Upper lobe of left lung (tissue), 6 donors: ENCODE measurements at regions not wholly inside any gene's neighbourhood (a gene's known extent, or its start where the extent isn't known, plus 50 kb on each side); places are given as distances from the start of the nearest gene placed in this dataset.

Experiments
- ATAC-seq, 2 donors: fragments of 200-7000 bp; cut with Tn5 transposase; one replicate each; pipeline ENCODE4 v1.9.1; 2022; ENCODE audit warnings: mild to moderate bottlenecking in 2 of 2, moderate library complexity in 2 of 2; ENCODE audit not compliant: low FRiP score in 2 of 2
- DNase-seq, 2 donors: peaks; one replicate each; pipeline ENCODE4 v3.0.0-alpha.2; 2019 to 2020
- H3K27ac ChIP-seq, 4 donors: fragments of 200-600 bp; sonication (generic); one replicate each; pipeline ENCODE4 v1.5.1; 2016 to 2019
- H3K27me3 ChIP-seq, 4 donors: fragments of 200-600 bp; sonication (generic); one replicate each; pipeline ENCODE4 v1.5.1; 2017 to 2019
- H3K36me3 ChIP-seq, 4 donors: fragments of 200-600 bp; sonication (generic); one replicate each; pipeline ENCODE4 v1.5.1; 2016 to 2019
- H3K4me1 ChIP-seq, 4 donors: fragments of 200-600 bp; sonication (generic); one replicate each; pipeline ENCODE4 v1.5.1; 2018 to 2019
- H3K4me3 ChIP-seq, 4 donors: fragments of 200-600 bp; sonication (generic); one replicate each; pipeline ENCODE4 v1.5.1; 2017 to 2019; ENCODE audit warnings: mild to moderate bottlenecking in 2 of 4, moderate library complexity in 1 of 4
- H3K9me3 ChIP-seq, 4 donors: fragments of 200-600 bp; sonication (generic); one replicate each; pipeline ENCODE4 v1.5.1; 2018 to 2019
- CTCF ChIP-seq, 6 experiments: fragments of 450-650 bp in 4 of 6; fragments of 200-600 bp in 2 of 6; sonication (generic) in 2 of 6; IDR thresholded peaks; one replicate each; pipeline ENCODE4 v1.5.1; 2016 to 2019; ENCODE audit warnings: antibody characterized with exemption in 6 of 6
- EP300 ChIP-seq, 4 donors: sonication (generic); formaldehyde crosslinking; IDR thresholded peaks; one replicate each; pipeline ENCODE4 v1.5.1; 2017; ENCODE audit warnings: antibody characterized with exemption in 4 of 4, control low read depth in 2 of 4
- POLR2A ChIP-seq, 4 donors: fragments of 450-650 bp; IDR thresholded peaks; one replicate each; pipeline ENCODE4 v1.5.1; 2016 to 2017; ENCODE audit warnings: antibody characterized with exemption in 4 of 4, mild to moderate bottlenecking in 2 of 4
- POLR2AphosphoS5 ChIP-seq, 2 donors: sonication (generic); formaldehyde crosslinking; IDR thresholded peaks; one replicate each; pipeline ENCODE4 v1.5.1; 2017; ENCODE audit warnings: antibody characterized with exemption in 2 of 2
- WGBS, 2 donors: methylation state at CpG; one replicate each; pipeline ENCODE4 v1.1.5; 2017 to 2018; 5-methylcytosine and 5-hydroxymethylcytosine counted together
- donor health status: DM: no; HTN: no; CAD: no; lungs with moderate emphysema.
- donor health status: DM: no; HTN: yes; CAD: no; lungs with severe emphysema.

DNA sequence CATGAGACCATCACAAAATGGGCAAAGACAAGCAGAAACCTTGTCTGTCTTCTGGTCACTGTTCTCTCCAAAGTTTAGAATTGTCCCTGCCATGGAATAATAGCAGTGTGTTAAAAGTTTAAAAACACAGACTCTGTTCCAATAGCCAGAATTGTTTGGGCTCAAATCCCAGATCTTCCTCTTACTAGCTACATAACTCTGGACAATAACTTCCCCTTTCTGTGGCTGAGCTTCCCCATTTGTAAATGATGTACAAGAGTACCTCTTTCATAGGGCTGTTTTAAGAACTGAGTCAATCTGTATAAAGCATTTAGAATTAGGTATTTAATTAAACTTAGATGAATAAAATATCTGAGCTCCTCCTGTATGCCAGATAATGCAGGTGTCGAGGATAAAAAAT lies 623.0 kb downstream of the NTRK3 start:
- Histone ChIP-seq H3K27me3 (no peaks in the 10 kb centered on the region), H3K27ac (no peak overlapping the region), H3K36me3 (no peaks in the 10 kb centered on the region), H3K4me1 (no peaks in the 10 kb centered on the region), H3K4me3 (no peak overlapping the region), H3K9me3 (peaks cover 0 to 4% (median 0%) of the 10 kb centered on the region in 4 donors)
- TF ChIP-seq POLR2AphosphoS5 (IDR thresholded peaks at IDR 0.05) (no peak), EP300 (IDR thresholded peaks at IDR 0.05) (no peak), POLR2A (IDR thresholded peaks at IDR 0.05) (no peak), CTCF (IDR thresholded peaks at IDR 0.05) (no peak)
- ATAC-seq (no peak), DNase-seq (no peak)
- WGBS, 2 donors: 73 to 87% methylated on average over 1 of the region's 1 CpG

DNA sequence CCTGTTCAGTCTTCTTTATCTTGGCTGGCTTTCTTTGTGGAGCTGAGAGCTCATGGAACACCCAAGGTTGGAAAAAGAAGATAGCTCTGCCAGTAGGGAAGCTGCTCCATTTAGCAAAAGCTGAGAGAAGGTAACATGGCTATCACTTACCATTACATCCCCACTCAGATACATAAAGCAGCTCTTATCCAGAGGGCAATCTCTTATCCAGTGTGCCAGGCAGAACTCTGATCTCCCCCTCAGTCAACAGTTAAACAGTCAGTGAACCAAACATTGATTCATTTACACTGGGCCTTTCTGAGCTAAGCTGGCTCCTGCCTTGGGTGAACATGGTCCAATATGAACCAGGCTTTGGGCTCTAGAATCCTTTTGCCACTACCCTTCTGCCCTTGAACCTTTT lies 624.2 kb downstream of the NTRK3 start:
- TF ChIP-seq CTCF (IDR thresholded peaks at IDR 0.05) (no peak), EP300 (IDR thresholded peaks at IDR 0.05) (no peak)
- Histone ChIP-seq H3K4me1 (no peaks in the 10 kb centered on the region), H3K27ac (no peak overlapping the region), H3K27me3 (no peaks in the 10 kb centered on the region), H3K9me3 (no peaks in the 10 kb centered on the region), H3K36me3 (no peaks in the 10 kb centered on the region), H3K4me3 (no peak overlapping the region)
- ATAC-seq (no peak), DNase-seq (no peak)

- Histone ChIP-seq H3K27me3 (no peaks in the 10 kb centered on the region), H3K9me3 (no peaks in the 10 kb centered on the region), H3K27ac (no peak overlapping the region), H3K4me3 (no peak overlapping the region), H3K4me1 (no peaks in the 10 kb centered on the region), H3K36me3 (no peaks in the 10 kb centered on the region)
- TF ChIP-seq CTCF (IDR thresholded peaks at IDR 0.05) (no peak), POLR2A (IDR thresholded peaks at IDR 0.05) (no peak), EP300 (IDR thresholded peaks at IDR 0.05) (no peak), POLR2AphosphoS5 (IDR thresholded peaks at IDR 0.05) (no peak)
- DNase-seq: no peak
- 31 to 57% methylated on average over 2 of the region's 2 CpGs for WGBS, 2 donors
- ATAC-seq: no peak
Observed at GRCh38 chr15:87631775-87632174, 624.8 kb downstream of the NTRK3 start.

DNA sequence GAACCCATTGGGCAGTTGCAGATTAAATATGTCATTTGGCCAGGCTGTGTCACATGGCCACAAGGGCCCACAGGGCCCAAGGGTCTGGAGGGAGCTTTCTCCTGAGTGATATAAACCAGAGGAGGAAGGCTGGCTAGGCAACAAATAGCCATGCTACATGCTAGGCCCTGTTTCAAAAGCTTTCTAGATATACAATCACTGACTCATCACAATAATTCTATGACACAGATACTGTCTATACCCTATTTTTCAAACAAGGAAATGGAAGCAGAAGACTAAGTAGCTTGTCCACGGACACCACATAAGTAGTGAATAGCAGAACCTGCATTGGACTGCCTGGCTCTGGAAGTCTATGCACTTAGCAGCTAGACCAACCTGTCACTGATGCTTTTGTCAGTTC lies 625.4 kb downstream of the NTRK3 start:
- TF ChIP-seq CTCF (IDR thresholded peaks at IDR 0.05): no peak
- TF ChIP-seq EP300 (IDR thresholded peaks at IDR 0.05): no peak
- no peak for TF ChIP-seq POLR2AphosphoS5 (IDR thresholded peaks at IDR 0.05)
- no peak for TF ChIP-seq POLR2A (IDR thresholded peaks at IDR 0.05)
- ATAC-seq (no peak), DNase-seq (no peak)
- Histone ChIP-seq H3K9me3 (no peaks in the 10 kb centered on the region), H3K36me3 (no peaks in the 10 kb centered on the region), H3K27me3 (no peaks in the 10 kb centered on the region), H3K4me1 (no peaks in the 10 kb centered on the region), H3K27ac (no peak overlapping the region), H3K4me3 (no peak overlapping the region)
- WGBS, 2 donors: 82 to 88% methylated on average over 1 of the region's 1 CpG

GRCh38 chr15:87628311-87628710 lies 628.2 kb downstream of the NTRK3 start:
- ATAC-seq: no peak
- no peak for DNase-seq
- H3K27me3 ChIP-seq: no peaks in the 10 kb centered on the region
- WGBS, 2 donors: 53 to 73% methylated on average over 3 of the region's 3 CpGs
- H3K9me3 ChIP-seq: no peaks in the 10 kb centered on the region
- H3K27ac ChIP-seq: no peak overlapping the region
- TF ChIP-seq POLR2AphosphoS5 (IDR thresholded peaks at IDR 0.05) (no peak), EP300 (IDR thresholded peaks at IDR 0.05) (no peak), POLR2A (IDR thresholded peaks at IDR 0.05) (no peak), CTCF (IDR thresholded peaks at IDR 0.05) (no peak)
- no peaks in the 10 kb centered on the region for H3K36me3 ChIP-seq
- no peak overlapping the region for H3K4me3 ChIP-seq
- H3K4me1 ChIP-seq: no peaks in the 10 kb centered on the region
